Neural crest cell (in vitro differentiated cells): ENCODE measurements at regions not wholly inside any gene's neighbourhood (a gene's known extent, or its start where the extent isn't known, plus 50 kb on each side); places are given as distances from the start of the nearest gene placed in this dataset.

Experiments
- DNase-seq: peaks from one replicate; pipeline ENCODE4 v3.0.0; 2021; ENCODE audit warnings: low read depth, mixed read lengths, low spot score
- H3K27ac Mint-ChIP-seq: one replicate; pipeline ENCODE4 v1.8.0; 2021; ENCODE audit warnings: mild to moderate bottlenecking, mixed read lengths; ENCODE audit not compliant: unreplicated experiment
- H3K27me3 Mint-ChIP-seq: 2 replicates; pipeline ENCODE4 v1.8.0; 2021; ENCODE audit warnings: low read depth, mild to moderate bottlenecking, mixed read lengths
- H3K36me3 Mint-ChIP-seq: 2 replicates; pipeline ENCODE4 v1.8.0; 2021; ENCODE audit warnings: low read depth, mild to moderate bottlenecking, mixed read lengths
- H3K4me1 Mint-ChIP-seq: 2 replicates; pipeline ENCODE4 v1.8.0; 2021; ENCODE audit warnings: mixed read lengths
- H3K4me3 Mint-ChIP-seq: one replicate; pipeline ENCODE4 v1.8.0; 2021; ENCODE audit warnings: mild to moderate bottlenecking, mixed read lengths
- H3K9me3 Mint-ChIP-seq: 2 replicates; pipeline ENCODE4 v1.8.0; 2021; ENCODE audit warnings: mixed read lengths
- TF ChIP-seq, protein P1 (sequence below): fragments of 200-600 bp; sonication (generic); conservative IDR thresholded peaks from 2 replicates; pipeline ENCODE4 v1.5.0; 2021; ENCODE audit warnings: antibody characterized with exemption, mild to moderate bottlenecking

DNA sequence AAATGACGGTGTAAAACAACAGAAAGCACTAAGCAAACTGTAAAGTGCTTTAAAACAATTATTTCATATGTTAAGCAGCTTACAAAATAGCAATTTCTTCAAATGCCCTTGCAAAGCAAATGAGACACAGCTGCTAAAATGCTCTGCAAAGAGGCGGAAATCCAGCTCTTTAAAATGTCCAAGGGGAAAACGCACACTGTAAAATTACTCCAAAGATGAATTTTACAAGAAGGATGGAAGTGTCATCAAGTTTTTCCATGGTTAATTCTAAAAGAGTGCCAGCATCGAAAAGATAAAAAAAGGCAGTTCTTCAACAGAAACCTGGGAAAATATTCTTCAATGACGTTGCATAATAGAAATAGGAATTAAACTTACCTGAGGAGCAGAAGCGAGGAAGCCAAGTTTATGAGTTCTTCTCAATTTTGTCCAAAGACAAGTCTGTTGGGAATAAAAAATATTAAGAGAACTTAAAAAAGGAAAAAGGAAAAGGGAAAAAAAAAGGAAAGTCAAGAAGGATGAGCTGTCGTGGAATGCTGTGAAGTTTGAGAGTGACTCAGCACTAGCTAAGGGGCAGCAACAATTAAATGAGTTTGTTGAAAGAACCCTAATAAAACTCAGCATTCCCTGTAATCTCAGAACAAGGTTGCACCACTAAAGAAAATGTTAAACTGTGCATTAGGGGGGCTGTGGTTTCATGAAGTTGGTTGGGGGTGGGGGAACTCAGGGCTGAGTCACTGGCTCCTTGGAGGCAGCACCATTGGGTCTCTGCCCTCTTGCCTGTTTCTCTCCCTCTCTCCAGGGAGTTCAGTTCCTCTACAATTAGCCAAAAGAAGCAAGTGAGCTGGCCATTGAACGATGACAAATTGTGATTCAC lies 64.2 kb upstream of the BLID start:
- no peak overlapping the region for H3K4me3 Mint-ChIP-seq
- TF ChIP-seq, protein P1, sequence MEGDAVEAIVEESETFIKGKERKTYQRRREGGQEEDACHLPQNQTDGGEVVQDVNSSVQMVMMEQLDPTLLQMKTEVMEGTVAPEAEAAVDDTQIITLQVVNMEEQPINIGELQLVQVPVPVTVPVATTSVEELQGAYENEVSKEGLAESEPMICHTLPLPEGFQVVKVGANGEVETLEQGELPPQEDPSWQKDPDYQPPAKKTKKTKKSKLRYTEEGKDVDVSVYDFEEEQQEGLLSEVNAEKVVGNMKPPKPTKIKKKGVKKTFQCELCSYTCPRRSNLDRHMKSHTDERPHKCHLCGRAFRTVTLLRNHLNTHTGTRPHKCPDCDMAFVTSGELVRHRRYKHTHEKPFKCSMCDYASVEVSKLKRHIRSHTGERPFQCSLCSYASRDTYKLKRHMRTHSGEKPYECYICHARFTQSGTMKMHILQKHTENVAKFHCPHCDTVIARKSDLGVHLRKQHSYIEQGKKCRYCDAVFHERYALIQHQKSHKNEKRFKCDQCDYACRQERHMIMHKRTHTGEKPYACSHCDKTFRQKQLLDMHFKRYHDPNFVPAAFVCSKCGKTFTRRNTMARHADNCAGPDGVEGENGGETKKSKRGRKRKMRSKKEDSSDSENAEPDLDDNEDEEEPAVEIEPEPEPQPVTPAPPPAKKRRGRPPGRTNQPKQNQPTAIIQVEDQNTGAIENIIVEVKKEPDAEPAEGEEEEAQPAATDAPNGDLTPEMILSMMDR: no peak
- no peak overlapping the region for H3K27ac Mint-ChIP-seq
- H3K27me3 Mint-ChIP-seq: no peaks in the 10 kb centered on the region
- H3K4me1 Mint-ChIP-seq: peaks cover 55% of the 10 kb centered on the region
- peaks cover 7% of the 10 kb centered on the region for H3K9me3 Mint-ChIP-seq
- no peak for DNase-seq
- no peaks in the 10 kb centered on the region for H3K36me3 Mint-ChIP-seq

- peaks cover 2% of the 10 kb centered on the region for H3K9me3 Mint-ChIP-seq
Measured at GRCh38 chr11:122178795-122179194, 62.8 kb upstream of the BLID start.

GRCh38 chr11:122177238-122177637 lies 61.2 kb upstream of the BLID start:
- Mint-ChIP-seq H3K27ac (no peak overlapping the region), H3K4me3 (peak overlapping the region; percentile 14), H3K4me1 (peaks cover 55% of the 10 kb centered on the region), H3K27me3 (no peaks in the 10 kb centered on the region), H3K36me3 (no peaks in the 10 kb centered on the region), H3K9me3 (no peaks in the 10 kb centered on the region)
- no peak for DNase-seq
- TF ChIP-seq, protein P1: no peak

More at GRCh38 chr11:122178795-122179194, 62.8 kb upstream of the BLID start:
- H3K4me3 Mint-ChIP-seq: peak overlapping the region; percentile 3
- no peaks in the 10 kb centered on the region for H3K27me3 Mint-ChIP-seq
- peak overlapping the region; percentile 29 for H3K27ac Mint-ChIP-seq
- no peaks in the 10 kb centered on the region for H3K36me3 Mint-ChIP-seq
- no peak for DNase-seq
- TF ChIP-seq, protein P1: no peak
- H3K4me1 Mint-ChIP-seq: peaks cover 55% of the 10 kb centered on the region

DNA sequence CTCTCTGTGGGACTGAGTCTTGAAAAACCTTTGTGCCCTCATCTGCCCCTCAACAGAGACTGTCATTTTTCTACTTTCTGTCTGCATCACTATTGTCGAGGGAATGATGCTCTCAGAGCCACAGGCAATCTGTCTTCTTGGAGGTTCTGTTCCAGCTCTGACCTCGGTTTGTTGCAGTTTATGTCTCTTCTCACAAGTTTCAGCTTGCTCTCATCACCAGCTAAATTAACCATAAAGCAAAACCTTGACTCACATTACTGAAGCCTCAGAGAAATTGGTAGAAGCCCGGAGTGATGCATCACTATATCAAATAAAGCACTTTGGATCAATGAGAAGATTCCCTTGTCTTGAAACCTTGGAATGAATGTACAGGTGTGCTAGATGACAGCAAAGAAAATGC lies 60.6 kb upstream of the BLID start:
- DNase-seq: no peak
- peaks cover 52% of the 10 kb centered on the region for H3K4me1 Mint-ChIP-seq
- H3K4me3 Mint-ChIP-seq: peak overlapping the region; percentile 14
- no peak overlapping the region for H3K27ac Mint-ChIP-seq
- H3K9me3 Mint-ChIP-seq: no peaks in the 10 kb centered on the region
- H3K27me3 Mint-ChIP-seq: no peaks in the 10 kb centered on the region
- H3K36me3 Mint-ChIP-seq: no peaks in the 10 kb centered on the region
- TF ChIP-seq, protein P1: no peak

DNA sequence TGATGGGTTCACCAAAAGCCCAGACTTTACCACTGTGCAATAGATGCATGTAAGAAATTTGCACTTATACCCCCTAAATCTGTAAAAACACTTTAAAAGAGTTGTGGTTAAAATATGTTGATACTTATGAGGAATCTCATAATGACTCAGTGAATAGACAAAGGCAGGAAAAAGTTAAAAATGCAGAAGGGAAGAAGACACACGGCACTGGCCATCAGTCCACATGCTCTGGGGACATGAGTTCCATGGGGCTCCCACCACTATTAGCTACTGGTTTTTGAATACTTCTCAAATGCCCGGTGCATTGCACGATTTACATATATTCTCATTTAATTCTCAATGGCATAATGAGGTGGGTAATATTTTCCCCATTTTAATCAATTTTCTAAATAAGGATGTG lies 59.3 kb upstream of the BLID start:
- TF ChIP-seq, protein P1: no peak

More for the DNA sequence above, 59.3 kb upstream of the BLID start:
- Mint-ChIP-seq H3K9me3 (peaks cover 4% of the 10 kb centered on the region), H3K36me3 (no peaks in the 10 kb centered on the region), H3K4me3 (no peak overlapping the region), H3K27ac (no peak overlapping the region), H3K4me1 (peaks cover 45% of the 10 kb centered on the region), H3K27me3 (no peaks in the 10 kb centered on the region)
- DNase-seq: no peak
